ENCODE measurements at regions not wholly inside any gene's neighbourhood (a gene's known extent, or its start where the extent isn't known, plus 50 kb on each side); places are given as distances from the start of the nearest gene placed in this dataset.

GRCh38 chr3:152586974-152587373 is 248.0 kb upstream of the P2RY1 start:
- TF ChIP-seq CREB5 (CRISPR knock-in tag; IDR thresholded peaks at IDR 0.05; ENCODE audit: low read depth), result no peak
- no peak for TF ChIP-seq PATZ1 (CRISPR knock-in tag; IDR thresholded peaks at IDR 0.05; ENCODE audit: borderline replicate concordance)

All from SK-N-SH treated with all-trans-retinoic acid at 6 μM for 48 hours (cell line).